ENCODE measurements at regions not wholly inside any gene's neighbourhood (a gene's known extent, or its start where the extent isn't known, plus 50 kb on each side); places are given as distances from the start of the nearest gene placed in this dataset.

DNA sequence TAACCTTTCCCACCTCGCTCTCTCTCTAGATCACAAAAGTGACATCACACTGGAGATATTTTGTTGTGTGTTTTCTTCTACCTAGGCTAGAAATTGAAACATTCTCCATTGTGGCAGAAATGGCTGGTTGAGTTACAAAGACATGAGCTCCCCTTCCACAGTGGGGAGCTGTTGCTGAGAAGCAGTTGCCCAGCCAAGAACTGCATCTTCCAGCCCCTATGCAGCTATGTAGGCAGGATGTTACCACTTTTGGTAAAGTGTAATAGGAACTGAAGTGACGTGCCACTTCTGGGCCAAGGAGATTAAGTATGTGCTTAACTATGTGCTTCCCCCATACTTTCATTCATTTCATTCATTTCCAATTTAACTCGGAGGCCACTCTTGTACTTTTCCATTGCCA, 138.7 kb upstream of the E2F7 start:
- ChIA-PET POLR2A (no interaction called here), CTCF (no interaction called here)
- DNase-seq: no peak
- Histone ChIP-seq H3K4me2 (no peak overlapping the region; the same call in 1 of the 2 replicates), H3K27me3 (ENCODE audit: insufficient read depth) (no peaks in the 10 kb centered on the region), H3K79me2 (ENCODE audit: insufficient read depth) (no peaks in the 10 kb centered on the region), H3K9ac (no peak overlapping the region), H3K4me3 (ENCODE audit: low read depth in 2 of 2, low read length in 1 of 2) (no peak overlapping the region), H3F3A (replicated peaks; ENCODE audit: insufficient read depth) (peaks cover 10% of the 10 kb centered on the region), H2AFZ (ENCODE audit: low read depth) (no peak overlapping the region), H4K20me1 (ENCODE audit: insufficient read depth) (no peaks in the 10 kb centered on the region), H3K9me3 (no peaks in the 10 kb centered on the region), H3K36me3 (replicated peaks in 1 of 2; ENCODE audit: control insufficient read depth in 1 of 2, insufficient read depth in 2 of 2, low read length in 1 of 2) (no peaks in the 10 kb centered on the region), H3K9me2 (no peaks in the 10 kb centered on the region), H3K4me1 (ENCODE audit: control insufficient read depth in 1 of 2, insufficient read depth in 2 of 2, low read depth in 1 of 2, low read length in 1 of 2) (no peaks in the 10 kb centered on the region), H3K27ac (ENCODE audit: low read depth in 2 of 2, low read length in 1 of 2) (no peak overlapping the region)
- TF ChIP-seq MEF2A (IDR thresholded peaks at IDR 0.05; ENCODE audit: borderline replicate concordance, low read depth) (no peak), CHD2 (IDR thresholded peaks at IDR 0.05; ENCODE audit: low read length, partially characterized antibody) (no peak)
- TF ChIP-seq, protein P1, sequence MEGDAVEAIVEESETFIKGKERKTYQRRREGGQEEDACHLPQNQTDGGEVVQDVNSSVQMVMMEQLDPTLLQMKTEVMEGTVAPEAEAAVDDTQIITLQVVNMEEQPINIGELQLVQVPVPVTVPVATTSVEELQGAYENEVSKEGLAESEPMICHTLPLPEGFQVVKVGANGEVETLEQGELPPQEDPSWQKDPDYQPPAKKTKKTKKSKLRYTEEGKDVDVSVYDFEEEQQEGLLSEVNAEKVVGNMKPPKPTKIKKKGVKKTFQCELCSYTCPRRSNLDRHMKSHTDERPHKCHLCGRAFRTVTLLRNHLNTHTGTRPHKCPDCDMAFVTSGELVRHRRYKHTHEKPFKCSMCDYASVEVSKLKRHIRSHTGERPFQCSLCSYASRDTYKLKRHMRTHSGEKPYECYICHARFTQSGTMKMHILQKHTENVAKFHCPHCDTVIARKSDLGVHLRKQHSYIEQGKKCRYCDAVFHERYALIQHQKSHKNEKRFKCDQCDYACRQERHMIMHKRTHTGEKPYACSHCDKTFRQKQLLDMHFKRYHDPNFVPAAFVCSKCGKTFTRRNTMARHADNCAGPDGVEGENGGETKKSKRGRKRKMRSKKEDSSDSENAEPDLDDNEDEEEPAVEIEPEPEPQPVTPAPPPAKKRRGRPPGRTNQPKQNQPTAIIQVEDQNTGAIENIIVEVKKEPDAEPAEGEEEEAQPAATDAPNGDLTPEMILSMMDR (IDR thresholded peaks at IDR 0.05): peak; percentile 22; the same call in 1 of the 2 replicates
- WGBS (ENCODE audit: low lambda C conversion rate): 57% methylated on average over 3 of the region's 3 CpGs

DNA sequence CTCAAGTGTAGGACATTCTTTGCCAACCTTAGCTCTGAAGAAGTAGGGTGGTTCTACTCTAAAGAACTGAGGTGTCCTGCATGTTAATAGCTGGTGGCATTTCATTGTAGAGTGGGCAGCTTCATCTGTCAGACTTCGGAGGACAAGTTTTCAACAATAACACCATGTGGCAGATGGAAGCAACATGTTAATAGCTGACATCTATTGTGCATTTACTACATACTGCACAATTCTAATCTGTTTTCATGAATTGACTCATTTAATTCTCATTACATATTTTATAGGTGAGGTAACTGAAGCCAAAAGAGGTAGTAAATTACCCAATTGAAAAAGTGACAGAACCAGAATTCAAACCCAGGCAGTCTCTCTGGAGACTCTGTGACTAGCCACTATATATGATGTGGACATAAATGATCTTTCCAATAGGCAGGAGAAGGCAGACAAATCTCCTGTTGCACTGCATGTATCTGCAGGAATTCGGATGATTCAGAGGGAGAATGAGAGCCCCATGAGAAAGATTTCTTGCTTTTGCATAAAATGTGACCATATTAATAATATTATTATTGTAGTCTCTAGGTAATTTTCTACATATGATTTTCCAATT, 137.2 kb upstream of the E2F7 start:
- Histone ChIP-seq H3K27me3 (ENCODE audit: insufficient read depth) (no peaks in the 10 kb centered on the region), H3K9ac (no peak overlapping the region), H4K20me1 (ENCODE audit: insufficient read depth) (no peaks in the 10 kb centered on the region), H2AFZ (ENCODE audit: low read depth) (peak overlapping the region; percentile 21; the same call in 1 of the 2 replicates), H3K4me3 (ENCODE audit: low read depth in 2 of 2, low read length in 1 of 2) (no peak overlapping the region), H3K4me1 (ENCODE audit: control insufficient read depth in 1 of 2, insufficient read depth in 2 of 2, low read depth in 1 of 2, low read length in 1 of 2) (no peaks in the 10 kb centered on the region), H3K36me3 (replicated peaks in 1 of 2; ENCODE audit: control insufficient read depth in 1 of 2, insufficient read depth in 2 of 2, low read length in 1 of 2) (no peaks in the 10 kb centered on the region), H3K27ac (ENCODE audit: low read depth in 2 of 2, low read length in 1 of 2) (peak overlapping the region in 1 of 2 experiments; percentile 43; a peak in 2 of 4 replicates), H3K4me2 (0 out of 2 replicates have a peak overlapping the region, but pooled peaks have one; percentile 6), H3F3A (replicated peaks; ENCODE audit: insufficient read depth) (peaks cover 10% of the 10 kb centered on the region), H3K9me3 (no peaks in the 10 kb centered on the region), H3K9me2 (no peaks in the 10 kb centered on the region), H3K79me2 (ENCODE audit: insufficient read depth) (no peaks in the 10 kb centered on the region)
- ChIA-PET POLR2A (no interaction called here), CTCF (no interaction called here)
- WGBS (ENCODE audit: low lambda C conversion rate): 4% methylated on average over 2 of the region's 2 CpGs
- no peak for DNase-seq
- TF ChIP-seq RXRA (IDR thresholded peaks at IDR 0.05; ENCODE audit: borderline replicate concordance, low read depth) (no peak), MXI1 (IDR thresholded peaks at IDR 0.05; ENCODE audit: low read depth, low read length) (no peak), ELF1 (IDR thresholded peaks at IDR 0.05) (no peak), FOSL2 (IDR thresholded peaks at IDR 0.05; ENCODE audit: borderline replicate concordance, low read depth) (no peak), FOXM1 (IDR thresholded peaks at IDR 0.05; ENCODE audit: low read depth) (no peak), TAF1 (IDR thresholded peaks at IDR 0.05; ENCODE audit: borderline replicate concordance, low read depth, low read length) (no peak), JUND (IDR thresholded peaks at IDR 0.05) (peak; percentile 23), RAD21 (IDR thresholded peaks at IDR 0.05; ENCODE audit: low read length) (no peak), TCF12 (IDR thresholded peaks at IDR 0.05) (peak; percentile 34; the same call in 1 of the 2 replicates), SIN3A (IDR thresholded peaks at IDR 0.05; ENCODE audit: borderline replicate concordance, low read depth, low read length) (no peak), TEAD4 (IDR thresholded peaks at IDR 0.05; ENCODE audit: borderline replicate concordance, insufficient read depth) (no peak)
- TF ChIP-seq, protein P2, sequence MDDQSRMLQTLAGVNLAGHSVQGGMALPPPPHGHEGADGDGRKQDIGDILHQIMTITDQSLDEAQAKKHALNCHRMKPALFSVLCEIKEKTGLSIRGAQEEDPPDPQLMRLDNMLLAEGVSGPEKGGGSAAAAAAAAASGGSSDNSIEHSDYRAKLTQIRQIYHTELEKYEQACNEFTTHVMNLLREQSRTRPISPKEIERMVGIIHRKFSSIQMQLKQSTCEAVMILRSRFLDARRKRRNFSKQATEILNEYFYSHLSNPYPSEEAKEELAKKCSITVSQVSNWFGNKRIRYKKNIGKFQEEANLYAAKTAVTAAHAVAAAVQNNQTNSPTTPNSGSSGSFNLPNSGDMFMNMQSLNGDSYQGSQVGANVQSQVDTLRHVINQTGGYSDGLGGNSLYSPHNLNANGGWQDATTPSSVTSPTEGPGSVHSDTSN (IDR thresholded peaks at IDR 0.05): peak; percentile 66; the same call in 1 of the 2 replicates
- TF ChIP-seq, protein P3, sequence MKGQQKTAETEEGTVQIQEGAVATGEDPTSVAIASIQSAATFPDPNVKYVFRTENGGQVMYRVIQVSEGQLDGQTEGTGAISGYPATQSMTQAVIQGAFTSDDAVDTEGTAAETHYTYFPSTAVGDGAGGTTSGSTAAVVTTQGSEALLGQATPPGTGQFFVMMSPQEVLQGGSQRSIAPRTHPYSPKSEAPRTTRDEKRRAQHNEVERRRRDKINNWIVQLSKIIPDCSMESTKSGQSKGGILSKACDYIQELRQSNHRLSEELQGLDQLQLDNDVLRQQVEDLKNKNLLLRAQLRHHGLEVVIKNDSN (IDR thresholded peaks at IDR 0.05; ENCODE audit: borderline replicate concordance, low read depth): no peak
